CD4-positive, alpha-beta memory T cell (primary cell): ENCODE measurements at regions not wholly inside any gene's neighbourhood (a gene's known extent, or its start where the extent isn't known, plus 50 kb on each side); places are given as distances from the start of the nearest gene placed in this dataset.

Source experiments
- CTCF ChIA-PET: fragments of 350-600 bp; sonication (Branson Sonifier 250); formaldehyde crosslinking; loops from one replicate; lab custom pipeline; 2021; ENCODE audit warnings: inconsistent platforms; ENCODE audit not compliant: partially characterized antibody; lab: Charles Lee
- POLR2A ChIA-PET: fragments of 350-600 bp; sonication (Branson Sonifier 250); formaldehyde crosslinking; loops from one replicate; lab custom pipeline; 2021; ENCODE audit not compliant: partially characterized antibody; lab: Charles Lee
- DNase-seq, 5 donors: peaks; one replicate each; pipeline versions ENCODE4 v3.0.0 to v3.0.0-alpha.2; 2020 to 2022; ENCODE audit warnings: mixed read lengths in 1 of 5
- H3K27ac ChIP-seq: one replicate; pipeline ENCODE4 v1.7.0; 2013; ENCODE audit warnings: low read depth, low read length
- H3K27me3 ChIP-seq: 2 replicates; pipeline ENCODE4 v1.7.0; 2013; ENCODE audit warnings: mild to moderate bottlenecking, low read length, moderate library complexity; ENCODE audit not compliant: insufficient read depth
- H3K36me3 ChIP-seq: 2 replicates; pipeline ENCODE4 v1.7.0; 2013; ENCODE audit warnings: mild to moderate bottlenecking, low read length, moderate library complexity; ENCODE audit not compliant: insufficient read depth
- H3K4me1 ChIP-seq: 2 replicates; pipeline ENCODE4 v1.7.0; 2013; ENCODE audit warnings: mild to moderate bottlenecking, low read length, moderate library complexity; ENCODE audit not compliant: insufficient read depth
- H3K4me3 ChIP-seq, 2 donors: one replicate each; pipeline ENCODE4 v1.7.0; 2013; ENCODE audit warnings: low read length in 2 of 2, mild to moderate bottlenecking in 1 of 2
- H3K9me3 ChIP-seq, 2 donors: one replicate each; pipeline ENCODE4 v1.7.0; 2013; ENCODE audit warnings: low read length in 2 of 2, control low read depth in 1 of 2; ENCODE audit not compliant: control insufficient read depth in 1 of 2
- H3K27ac Mint-ChIP-seq, 7 donors: one replicate each; pipeline ENCODE4 v1.8.0; 2020 to 2021; ENCODE audit warnings: mixed read lengths in 7 of 7, mild to moderate bottlenecking in 6 of 7, inconsistent platforms in 3 of 7, moderate library complexity in 3 of 7
- H3K27me3 Mint-ChIP-seq, 2 donors: one replicate each; pipeline ENCODE4 v1.8.0; 2020 to 2021; ENCODE audit warnings: mixed read lengths in 2 of 2
- H3K36me3 Mint-ChIP-seq, 2 donors: one replicate each; pipeline ENCODE4 v1.8.0; 2020 to 2021; ENCODE audit warnings: mixed read lengths in 2 of 2, inconsistent platforms in 1 of 2, mild to moderate bottlenecking in 1 of 2
- H3K4me1 Mint-ChIP-seq, 4 donors: one replicate each; pipeline ENCODE4 v1.8.0; 2020 to 2021; ENCODE audit warnings: mixed read lengths in 4 of 4, mild to moderate bottlenecking in 1 of 4
- H3K4me3 Mint-ChIP-seq, 8 donors: one replicate each; pipeline ENCODE4 v1.8.0; 2020 to 2021; ENCODE audit warnings: mixed read lengths in 8 of 8, mild to moderate bottlenecking in 7 of 8, moderate library complexity in 6 of 8, inconsistent platforms in 3 of 8
- H3K9me3 Mint-ChIP-seq, 8 donors: one replicate each; pipeline ENCODE4 v1.8.0; 2020 to 2021; ENCODE audit warnings: mixed read lengths in 8 of 8, mild to moderate bottlenecking in 5 of 8, inconsistent platforms in 3 of 8, moderate library complexity in 1 of 8
- intact Hi-C: fragments of 100-400 bp; cut with micrococcal nuclease; formaldehyde crosslinking; loops from one replicate; pipeline ENCODE4 v1.15.1; 2023

DNA sequence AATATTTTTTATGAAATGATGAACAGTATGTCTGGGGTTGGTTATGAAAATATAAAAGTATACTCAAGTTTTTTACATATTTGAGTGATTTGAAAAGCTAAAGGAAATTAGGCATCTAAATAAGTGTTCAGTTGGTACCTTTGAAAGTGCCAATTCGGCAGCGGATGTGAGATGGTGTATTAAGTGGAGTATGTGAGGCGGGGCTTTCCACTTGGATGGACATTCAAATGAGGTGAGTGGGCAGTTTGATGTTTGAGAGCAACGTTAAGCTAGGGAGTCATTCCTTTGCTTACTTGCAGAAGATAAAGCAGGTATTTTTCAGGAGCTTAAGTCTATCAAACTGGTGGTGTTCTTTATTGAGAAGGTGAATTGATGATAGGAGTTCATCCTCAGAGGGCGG, 189.0 kb upstream of the GOLIM4 start:
- Histone ChIP-seq H3K27me3 (no peaks in the 10 kb centered on the region), H3K4me1 (no peaks in the 10 kb centered on the region), H3K36me3 (no peaks in the 10 kb centered on the region), H3K9me3 (no peaks in the 10 kb centered on the region), H3K27ac (no peak overlapping the region), H3K4me3 (no peak overlapping the region)
- CTCF ChIA-PET: no interaction called here
- no peak overlapping the region for H3K27ac Mint-ChIP-seq
- H3K4me3 Mint-ChIP-seq: no peak overlapping the region
- POLR2A ChIA-PET: no interaction called here
- H3K9me3 Mint-ChIP-seq: peaks cover 0 to 6% (median 0%) of the 10 kb centered on the region in 8 donors
- H3K36me3 Mint-ChIP-seq: no peaks in the 10 kb centered on the region
- H3K4me1 Mint-ChIP-seq: no peaks in the 10 kb centered on the region
- H3K27me3 Mint-ChIP-seq: no peaks in the 10 kb centered on the region
- intact Hi-C loops: no loop called here
- no peak for DNase-seq

- Histone ChIP-seq H3K9me3 (no peaks in the 10 kb centered on the region), H3K27ac (no peak overlapping the region), H3K4me3 (no peak overlapping the region), H3K36me3 (no peaks in the 10 kb centered on the region), H3K4me1 (no peaks in the 10 kb centered on the region), H3K27me3 (no peaks in the 10 kb centered on the region)
- H3K4me1 Mint-ChIP-seq: peaks cover 0 to 3% (median 1%) of the 10 kb centered on the region in 4 donors
- H3K9me3 Mint-ChIP-seq: peaks cover 0 to 4% (median 0%) of the 10 kb centered on the region in 8 donors
- intact Hi-C loops: no loop called here
- no peaks in the 10 kb centered on the region for H3K36me3 Mint-ChIP-seq
- DNase-seq: no peak
- no peaks in the 10 kb centered on the region for H3K27me3 Mint-ChIP-seq
- no peak overlapping the region for H3K27ac Mint-ChIP-seq
- no peak overlapping the region for H3K4me3 Mint-ChIP-seq
- CTCF ChIA-PET: no interaction called here
- POLR2A ChIA-PET: no interaction called here
Measured at GRCh38 chr3:168275662-168276061, 179.9 kb upstream of the GOLIM4 start.

- H3K4me1 ChIP-seq: no peaks in the 10 kb centered on the region
- no peaks in the 10 kb centered on the region for H3K9me3 ChIP-seq
- H3K27me3 ChIP-seq: no peaks in the 10 kb centered on the region
- ChIA-PET POLR2A (no interaction called here), CTCF (no interaction called here)
- DNase-seq: no peak
- H3K4me3 ChIP-seq: no peak overlapping the region
- H3K9me3 Mint-ChIP-seq: peaks cover 0 to 4% (median 0%) of the 10 kb centered on the region in 8 donors
- H3K36me3 ChIP-seq: no peaks in the 10 kb centered on the region
- H3K27ac Mint-ChIP-seq: no peak overlapping the region
- intact Hi-C loops: no loop called here
- no peak overlapping the region for H3K27ac ChIP-seq
- peaks cover 0 to 3% (median 1%) of the 10 kb centered on the region in 4 donors for H3K4me1 Mint-ChIP-seq
- no peaks in the 10 kb centered on the region for H3K36me3 Mint-ChIP-seq
- H3K27me3 Mint-ChIP-seq: no peaks in the 10 kb centered on the region
- H3K4me3 Mint-ChIP-seq: no peak overlapping the region
Measured at GRCh38 chr3:168273917-168274316, 178.2 kb upstream of the GOLIM4 start.

DNA sequence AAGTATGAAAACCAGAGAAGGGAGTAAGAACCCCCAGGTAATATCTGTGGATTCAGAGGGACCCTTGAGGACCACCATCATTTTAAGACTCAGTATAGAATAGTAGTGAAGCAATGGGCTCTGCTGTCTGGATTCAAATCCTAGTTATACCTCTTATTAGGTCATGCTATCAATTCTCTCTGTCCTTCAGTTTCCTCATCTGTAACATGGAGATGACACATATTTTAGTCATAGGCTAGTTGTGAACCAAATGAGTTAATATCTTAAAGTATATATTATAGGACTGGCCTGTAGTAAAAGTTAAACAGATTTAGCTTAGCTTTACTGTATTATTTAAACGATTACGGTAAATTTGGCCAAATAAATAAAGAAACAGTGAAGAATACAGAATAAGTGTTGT, 177.3 kb upstream of the GOLIM4 start:
- POLR2A ChIA-PET: no interaction called here
- H3K27ac ChIP-seq: no peak overlapping the region

DNA sequence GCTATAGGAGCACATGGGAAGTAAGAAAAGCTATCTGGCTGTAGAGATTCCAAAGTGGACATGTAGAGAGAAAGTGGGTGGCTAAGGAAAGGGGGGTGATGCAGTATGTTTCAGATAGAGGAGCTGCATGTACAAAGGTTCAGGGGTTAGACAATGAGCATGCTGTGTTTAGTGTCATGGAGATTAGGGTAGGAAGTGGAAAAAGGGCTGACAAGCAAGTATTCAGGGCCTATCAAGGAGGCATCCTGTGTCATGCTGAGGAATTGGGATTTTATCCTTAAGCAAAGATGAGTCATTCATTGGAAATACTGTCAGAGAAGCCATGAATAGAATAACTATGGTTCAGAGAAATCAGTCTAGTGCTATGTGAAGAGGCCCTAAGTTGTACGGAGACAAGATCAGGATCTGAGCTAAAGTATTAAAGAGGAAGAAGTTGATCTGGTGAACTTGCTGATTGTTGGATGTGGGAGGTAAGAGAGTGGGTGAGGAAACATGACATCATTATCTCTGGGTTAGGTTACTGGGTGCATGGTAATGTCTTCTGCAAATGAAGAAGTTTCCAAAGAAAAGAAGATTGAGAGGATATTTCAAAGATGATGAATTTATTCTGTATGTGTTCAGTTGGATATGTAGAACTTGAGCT, 176.7 kb upstream of the GOLIM4 start:
- no peak overlapping the region for H3K27ac ChIP-seq
- H3K4me1 ChIP-seq: no peaks in the 10 kb centered on the region
- H3K4me3 ChIP-seq: no peak overlapping the region
- Mint-ChIP-seq H3K27ac (no peak overlapping the region), H3K9me3 (peaks cover 0 to 4% (median 0%) of the 10 kb centered on the region in 8 donors), H3K4me1 (peaks cover 0 to 3% (median 1%) of the 10 kb centered on the region in 4 donors), H3K4me3 (no peak overlapping the region), H3K36me3 (no peaks in the 10 kb centered on the region), H3K27me3 (no peaks in the 10 kb centered on the region)
- CTCF ChIA-PET: no interaction called here
- H3K27me3 ChIP-seq: no peaks in the 10 kb centered on the region
- no peaks in the 10 kb centered on the region for H3K36me3 ChIP-seq
- POLR2A ChIA-PET: no interaction called here
- no peaks in the 10 kb centered on the region for H3K9me3 ChIP-seq
- intact Hi-C loops: no loop called here
- no peak for DNase-seq

More for the DNA sequence above, 177.3 kb upstream of the GOLIM4 start:
- no peak for DNase-seq
- Histone ChIP-seq H3K36me3 (no peaks in the 10 kb centered on the region), H3K27me3 (no peaks in the 10 kb centered on the region), H3K4me3 (no peak overlapping the region), H3K4me1 (no peaks in the 10 kb centered on the region), H3K9me3 (no peaks in the 10 kb centered on the region)
- H3K4me3 Mint-ChIP-seq: no peak overlapping the region
- H3K27me3 Mint-ChIP-seq: no peaks in the 10 kb centered on the region
- intact Hi-C loops: no loop called here
- H3K4me1 Mint-ChIP-seq: peaks cover 0 to 3% (median 1%) of the 10 kb centered on the region in 4 donors
- peaks cover 0 to 4% (median 0%) of the 10 kb centered on the region in 8 donors for H3K9me3 Mint-ChIP-seq
- no peaks in the 10 kb centered on the region for H3K36me3 Mint-ChIP-seq
- CTCF ChIA-PET: no interaction called here
- no peak overlapping the region for H3K27ac Mint-ChIP-seq

GRCh38 chr3:168271932-168272331, 176.2 kb upstream of the GOLIM4 start:
- Mint-ChIP-seq H3K27ac (no peak overlapping the region), H3K36me3 (no peaks in the 10 kb centered on the region), H3K27me3 (no peaks in the 10 kb centered on the region), H3K9me3 (peaks cover 0 to 4% (median 0%) of the 10 kb centered on the region in 8 donors), H3K4me1 (peaks cover 0 to 3% (median 1%) of the 10 kb centered on the region in 4 donors), H3K4me3 (no peak overlapping the region)
- H3K27ac ChIP-seq: no peak overlapping the region
- DNase-seq: no peak
- H3K4me3 ChIP-seq: no peak overlapping the region
- ChIA-PET POLR2A (no interaction called here), CTCF (no interaction called here)
- H3K4me1 ChIP-seq: no peaks in the 10 kb centered on the region
- no peaks in the 10 kb centered on the region for H3K27me3 ChIP-seq
- intact Hi-C loops: no loop called here
- no peaks in the 10 kb centered on the region for H3K9me3 ChIP-seq
- no peaks in the 10 kb centered on the region for H3K36me3 ChIP-seq

GRCh38 chr3:168269001-168269400, 173.3 kb upstream of the GOLIM4 start:
- Histone ChIP-seq H3K27me3 (no peaks in the 10 kb centered on the region), H3K4me3 (no peak overlapping the region), H3K9me3 (no peaks in the 10 kb centered on the region), H3K27ac (no peak overlapping the region), H3K36me3 (no peaks in the 10 kb centered on the region), H3K4me1 (no peaks in the 10 kb centered on the region)
- H3K27me3 Mint-ChIP-seq: no peaks in the 10 kb centered on the region
- intact Hi-C loops: no loop called here
- H3K9me3 Mint-ChIP-seq: peaks cover 0 to 4% (median 0%) of the 10 kb centered on the region in 8 donors
- POLR2A ChIA-PET: no interaction called here
- DNase-seq: no peak
- CTCF ChIA-PET: no interaction called here
- no peaks in the 10 kb centered on the region for H3K4me1 Mint-ChIP-seq
- H3K27ac Mint-ChIP-seq: no peak overlapping the region
- no peak overlapping the region for H3K4me3 Mint-ChIP-seq
- no peaks in the 10 kb centered on the region for H3K36me3 Mint-ChIP-seq
